ENCODE measurements at regions not wholly inside any gene's neighbourhood (a gene's known extent, or its start where the extent isn't known, plus 50 kb on each side); places are given as distances from the start of the nearest gene placed in this dataset.

DNA sequence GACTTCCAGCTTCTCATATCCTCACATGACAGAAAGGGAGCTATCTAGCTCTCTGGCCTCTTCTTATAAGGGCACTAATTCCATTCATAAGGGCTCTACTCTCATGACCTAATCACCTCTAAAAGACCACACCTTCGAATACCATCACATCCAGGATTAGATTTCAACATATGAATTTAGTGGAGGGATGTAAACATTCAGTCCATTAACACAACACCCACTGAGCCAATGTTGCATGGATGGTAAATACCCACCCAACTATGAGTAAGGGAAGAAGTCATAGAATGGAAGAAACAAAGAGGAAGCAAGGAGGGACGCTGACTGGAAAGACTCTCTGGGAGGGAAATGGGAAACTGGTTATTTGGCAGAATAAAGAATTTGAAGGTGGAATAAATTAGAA lies 112.6 kb upstream of the CCDC112 start:
- Histone ChIP-seq H3K27ac (no peak overlapping the region), H3K27me3 (no peaks in the 10 kb centered on the region), H3K4me3 (no peak overlapping the region), H3K9me3 (no peaks in the 10 kb centered on the region), H3K4me1 (no peaks in the 10 kb centered on the region), H3K36me3 (replicated peaks in 1 of 2; ENCODE audit: insufficient read depth in 1 of 2, low read depth in 2 of 2) (no peaks in the 10 kb centered on the region)
- TF ChIP-seq, protein P1, sequence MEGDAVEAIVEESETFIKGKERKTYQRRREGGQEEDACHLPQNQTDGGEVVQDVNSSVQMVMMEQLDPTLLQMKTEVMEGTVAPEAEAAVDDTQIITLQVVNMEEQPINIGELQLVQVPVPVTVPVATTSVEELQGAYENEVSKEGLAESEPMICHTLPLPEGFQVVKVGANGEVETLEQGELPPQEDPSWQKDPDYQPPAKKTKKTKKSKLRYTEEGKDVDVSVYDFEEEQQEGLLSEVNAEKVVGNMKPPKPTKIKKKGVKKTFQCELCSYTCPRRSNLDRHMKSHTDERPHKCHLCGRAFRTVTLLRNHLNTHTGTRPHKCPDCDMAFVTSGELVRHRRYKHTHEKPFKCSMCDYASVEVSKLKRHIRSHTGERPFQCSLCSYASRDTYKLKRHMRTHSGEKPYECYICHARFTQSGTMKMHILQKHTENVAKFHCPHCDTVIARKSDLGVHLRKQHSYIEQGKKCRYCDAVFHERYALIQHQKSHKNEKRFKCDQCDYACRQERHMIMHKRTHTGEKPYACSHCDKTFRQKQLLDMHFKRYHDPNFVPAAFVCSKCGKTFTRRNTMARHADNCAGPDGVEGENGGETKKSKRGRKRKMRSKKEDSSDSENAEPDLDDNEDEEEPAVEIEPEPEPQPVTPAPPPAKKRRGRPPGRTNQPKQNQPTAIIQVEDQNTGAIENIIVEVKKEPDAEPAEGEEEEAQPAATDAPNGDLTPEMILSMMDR (IDR thresholded peaks at IDR 0.05) = no peak
- no peak for TF ChIP-seq POLR2A (IDR thresholded peaks at IDR 0.05)
- 80 to 83% methylated on average over 2 of the region's 2 CpGs for WGBS, 2 donors
- DNase-seq = no peak
- intact Hi-C loops (cut with DNase I) = no loop called here
- no peak for ATAC-seq

GRCh38 chr5:115402822-115403577 lies 106.5 kb upstream of the CCDC112 start:
- TF ChIP-seq, protein P1 (IDR thresholded peaks at IDR 0.05) = no peak
- no peak for TF ChIP-seq POLR2A (IDR thresholded peaks at IDR 0.05)
- H3K36me3 ChIP-seq (replicated peaks in 1 of 2; ENCODE audit: insufficient read depth in 1 of 2, low read depth in 2 of 2) = no peaks in the 10 kb centered on the region
- H3K4me1 ChIP-seq = no peaks in the 10 kb centered on the region
- H3K9me3 ChIP-seq = no peaks in the 10 kb centered on the region
- DNase-seq = no peak
- no peaks in the 10 kb centered on the region for H3K27me3 ChIP-seq
- WGBS, 2 donors = 88 to 96% methylated on average over 1 of the region's 1 CpG
- ATAC-seq = no peak
- intact Hi-C loops (cut with DNase I) = no loop called here
- no peak overlapping the region for H3K27ac ChIP-seq
- no peak overlapping the region for H3K4me3 ChIP-seq

DNA sequence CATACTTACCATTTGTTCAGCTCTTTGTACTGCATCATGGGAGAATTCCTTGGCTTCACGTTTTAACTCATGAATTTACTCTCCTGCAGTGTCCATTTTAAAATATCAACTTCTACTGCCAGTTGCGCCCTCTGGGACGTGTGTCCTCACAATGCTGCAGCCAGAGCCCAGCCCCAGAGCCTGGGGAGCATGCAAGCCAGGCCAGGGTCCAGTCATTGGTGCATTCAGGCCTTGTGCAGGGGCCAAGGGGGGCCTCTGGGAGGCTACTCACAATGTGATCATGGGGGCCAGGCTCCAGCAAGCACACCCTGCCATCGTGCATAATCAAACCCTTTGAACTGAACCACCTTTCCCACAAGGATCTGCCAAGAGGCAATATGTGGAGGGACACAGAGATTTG lies 105.6 kb upstream of the CCDC112 start:
- intact Hi-C loops (cut with DNase I) = no loop called here
- H3K36me3 ChIP-seq (replicated peaks in 1 of 2; ENCODE audit: insufficient read depth in 1 of 2, low read depth in 2 of 2) = no peaks in the 10 kb centered on the region
- ATAC-seq = no peak
- H3K4me1 ChIP-seq = no peaks in the 10 kb centered on the region
- TF ChIP-seq, protein P1 (IDR thresholded peaks at IDR 0.05) = no peak
- TF ChIP-seq POLR2A (IDR thresholded peaks at IDR 0.05) = no peak
- H3K4me3 ChIP-seq = no peak overlapping the region
- H3K9me3 ChIP-seq = no peaks in the 10 kb centered on the region
- no peak overlapping the region for H3K27ac ChIP-seq
- no peak for DNase-seq
- no peaks in the 10 kb centered on the region for H3K27me3 ChIP-seq
- 57 to 58% methylated on average over 3 to 4 of the region's 4 CpGs for WGBS, 2 donors

DNA sequence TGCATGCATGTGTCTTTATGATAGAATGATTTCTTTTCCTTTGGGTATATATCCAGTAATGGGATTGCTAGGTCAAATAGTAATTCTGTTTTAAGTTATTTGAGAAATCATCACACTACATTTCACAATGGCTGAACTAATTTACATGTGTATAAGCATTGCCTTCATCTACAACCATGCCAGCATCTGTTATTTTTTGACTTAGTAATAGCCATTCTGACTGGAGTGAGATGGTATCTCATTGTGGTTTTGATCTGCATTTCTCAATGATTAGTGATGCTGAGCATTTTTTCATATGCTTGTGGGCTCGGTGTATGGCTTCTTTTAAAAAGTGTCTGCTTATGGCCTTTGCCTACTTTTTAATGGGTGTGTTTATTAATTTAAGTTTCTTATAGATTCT lies 102.3 kb upstream of the CCDC112 start:
- WGBS, 2 donors = 90 to 95% methylated on average over 1 of the region's 1 CpG
- intact Hi-C loops (cut with DNase I) = no loop called here
- DNase-seq (no peak), ATAC-seq (no peak)
- no peaks in the 10 kb centered on the region for H3K4me1 ChIP-seq
- H3K27ac ChIP-seq = no peak overlapping the region
- no peak overlapping the region for H3K4me3 ChIP-seq
- H3K9me3 ChIP-seq = no peaks in the 10 kb centered on the region
- TF ChIP-seq, protein P1 (IDR thresholded peaks at IDR 0.05) = no peak
- no peak for TF ChIP-seq POLR2A (IDR thresholded peaks at IDR 0.05)
- H3K27me3 ChIP-seq = no peaks in the 10 kb centered on the region
- no peaks in the 10 kb centered on the region for H3K36me3 ChIP-seq (replicated peaks in 1 of 2; ENCODE audit: insufficient read depth in 1 of 2, low read depth in 2 of 2)

DNA sequence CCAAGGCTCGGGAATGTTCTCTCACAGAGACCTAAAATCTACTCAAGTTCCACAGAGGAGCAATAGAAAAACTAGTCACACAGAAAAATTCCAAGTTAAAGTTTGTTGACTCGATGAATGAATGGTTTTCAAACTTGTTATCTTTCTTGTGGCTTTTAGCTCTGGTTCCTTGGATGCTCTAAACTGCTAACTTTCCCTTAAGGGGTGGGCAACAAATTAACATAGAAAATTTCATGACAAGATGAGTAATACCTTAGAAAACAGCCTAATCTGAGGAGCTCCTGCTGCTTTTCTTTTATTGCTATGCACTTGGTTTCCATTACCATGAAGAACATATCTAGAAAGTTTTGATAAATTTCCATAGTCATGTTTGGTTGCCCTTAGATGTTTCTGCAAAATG lies 100.2 kb upstream of the CCDC112 start:
- Histone ChIP-seq H3K27ac (no peak overlapping the region), H3K27me3 (no peaks in the 10 kb centered on the region), H3K4me1 (peaks cover 6% of the 10 kb centered on the region), H3K36me3 (replicated peaks in 1 of 2; ENCODE audit: insufficient read depth in 1 of 2, low read depth in 2 of 2) (no peaks in the 10 kb centered on the region), H3K9me3 (no peaks in the 10 kb centered on the region), H3K4me3 (no peak overlapping the region)
- intact Hi-C loops (cut with DNase I) = no loop called here
- TF ChIP-seq, protein P1 (IDR thresholded peaks at IDR 0.05) = no peak
- TF ChIP-seq POLR2A (IDR thresholded peaks at IDR 0.05) = no peak
- WGBS, 2 donors = 80 to 83% methylated on average over 2 of the region's 2 CpGs
- ATAC-seq = no peak
- no peak for DNase-seq

All from body of pancreas (tissue), 4 donors.